ENCODE measurements at regions not wholly inside any gene's neighbourhood (a gene's known extent, or its start where the extent isn't known, plus 50 kb on each side); places are given as distances from the start of the nearest gene placed in this dataset.
"Not testable (repeated sequence)": the region's sequence is repeated elsewhere in the genome, so short reads cannot be mapped to it uniquely, and the experiment has no call there.

DNA sequence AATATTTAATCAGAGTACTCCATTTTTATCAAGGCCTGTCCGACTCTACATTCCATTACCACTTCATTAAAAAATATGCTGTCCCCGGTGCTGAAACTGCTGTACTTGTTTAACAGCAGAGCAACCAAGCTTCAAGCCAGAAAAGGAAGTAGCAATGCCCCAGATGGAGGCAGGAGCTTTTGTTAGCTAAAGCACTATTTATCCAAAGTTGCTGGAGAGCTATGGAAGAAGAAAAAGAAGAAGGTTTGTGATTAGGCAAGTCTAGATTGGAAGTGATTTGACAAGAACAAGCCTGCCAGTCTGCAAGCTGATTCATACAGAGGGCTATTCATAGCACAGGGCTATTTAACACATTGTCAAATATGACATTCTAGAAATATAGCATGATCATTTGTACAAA lies 160.9 kb upstream of the SPTLC3 start:
- DNase-seq, result no peak

DNA sequence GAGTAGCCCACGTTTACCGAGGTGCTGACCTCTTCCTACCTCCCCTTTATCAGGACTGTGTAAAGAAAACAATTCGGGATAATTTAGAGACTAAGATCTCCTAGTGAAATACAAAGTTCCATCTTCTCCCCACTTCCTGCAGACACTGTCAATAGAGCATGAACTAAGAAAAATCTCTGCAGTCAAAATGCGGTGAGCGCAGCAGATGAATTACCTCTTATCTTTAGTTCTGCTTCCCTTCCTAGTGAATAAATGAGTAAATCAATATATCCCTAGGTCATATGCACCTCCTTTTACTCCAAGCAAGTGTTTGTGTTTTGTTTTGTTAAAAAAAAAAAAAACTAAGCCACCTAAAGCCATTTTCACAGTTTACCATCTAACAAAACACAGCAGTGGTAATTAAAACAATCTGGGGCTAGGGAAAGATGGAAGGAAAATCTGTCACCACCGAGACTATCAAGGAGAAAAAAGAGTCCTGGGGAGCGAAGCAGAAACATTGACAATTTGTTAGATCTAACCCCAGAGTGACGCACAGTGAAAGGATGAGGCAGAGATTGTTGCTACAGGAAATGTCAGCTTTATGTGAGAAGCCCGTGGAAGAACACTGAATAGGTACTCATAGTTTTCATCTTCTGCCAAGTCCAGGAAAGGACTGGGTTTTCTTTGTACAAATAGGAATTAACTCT lies 159.4 kb upstream of the SPTLC3 start:
- no peak for DNase-seq

DNA sequence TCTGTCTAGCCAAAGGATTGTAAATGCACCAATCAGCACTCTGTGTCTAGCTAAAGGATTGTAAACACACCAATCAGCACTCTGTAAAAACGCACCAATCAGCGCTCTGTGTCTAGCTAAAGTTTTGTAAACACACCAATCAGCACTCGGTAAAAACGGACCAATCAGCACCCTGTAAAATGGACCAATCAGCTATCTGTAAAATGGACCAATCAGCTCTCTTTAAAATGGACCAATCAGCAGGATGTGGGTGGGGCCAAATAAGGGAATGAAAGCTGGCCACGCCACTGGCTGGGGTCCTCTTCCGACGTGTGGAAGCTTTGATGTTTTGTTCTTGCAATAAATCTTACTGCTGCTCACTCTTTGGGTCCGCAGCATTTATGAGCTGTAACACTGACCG lies 151.1 kb upstream of the SPTLC3 start:
- not testable (repeated sequence) for DNase-seq

DNA sequence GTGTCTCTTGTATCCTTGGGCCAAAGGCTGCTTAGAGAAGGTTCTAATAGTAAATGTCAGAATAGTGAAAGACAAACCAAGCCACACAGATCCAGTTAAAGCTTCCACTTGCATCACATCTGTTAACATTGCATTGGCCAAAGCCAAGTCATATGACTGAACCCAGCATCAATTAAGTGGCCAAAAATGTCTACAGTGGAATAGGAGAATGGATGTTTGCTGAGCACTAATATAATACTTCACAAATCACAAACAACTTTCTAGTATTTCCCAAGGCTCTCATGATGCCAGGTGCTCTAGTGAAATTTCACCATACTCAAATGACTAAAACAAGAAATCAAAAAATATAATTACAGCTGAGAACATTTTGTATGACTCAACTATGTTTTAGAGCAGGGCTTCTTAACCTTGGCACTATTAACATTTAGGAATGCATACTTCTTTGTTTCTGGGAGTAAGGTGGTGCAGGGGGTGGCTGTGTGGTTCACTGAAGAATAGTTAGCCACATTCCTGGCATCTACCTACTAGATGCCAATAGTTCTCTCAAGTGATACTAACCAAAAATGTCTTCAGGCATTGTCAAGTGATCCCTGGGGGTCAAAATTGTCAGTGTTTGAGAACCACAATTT lies 148.0 kb upstream of the SPTLC3 start:
- DNase-seq, result no peak

DNA sequence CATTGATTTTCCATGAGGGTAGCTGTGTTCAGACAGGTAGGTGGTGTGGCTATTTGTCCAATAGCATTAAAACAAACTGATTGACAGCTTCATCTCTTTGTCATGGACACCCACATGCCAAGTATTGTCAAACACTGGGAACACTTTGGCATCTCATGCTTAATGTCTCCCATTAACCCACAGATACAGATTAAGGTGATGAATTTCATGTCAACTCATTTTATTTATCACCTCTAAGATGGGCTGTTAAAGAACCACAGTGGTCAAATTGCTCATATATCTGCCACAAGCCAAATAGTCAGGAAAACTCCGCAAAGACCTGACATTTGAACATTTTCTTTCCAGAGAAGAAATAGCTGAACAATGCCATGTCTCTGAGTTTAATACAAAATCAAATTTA lies 139.1 kb upstream of the SPTLC3 start:
- DNase-seq, result no peak

DNA sequence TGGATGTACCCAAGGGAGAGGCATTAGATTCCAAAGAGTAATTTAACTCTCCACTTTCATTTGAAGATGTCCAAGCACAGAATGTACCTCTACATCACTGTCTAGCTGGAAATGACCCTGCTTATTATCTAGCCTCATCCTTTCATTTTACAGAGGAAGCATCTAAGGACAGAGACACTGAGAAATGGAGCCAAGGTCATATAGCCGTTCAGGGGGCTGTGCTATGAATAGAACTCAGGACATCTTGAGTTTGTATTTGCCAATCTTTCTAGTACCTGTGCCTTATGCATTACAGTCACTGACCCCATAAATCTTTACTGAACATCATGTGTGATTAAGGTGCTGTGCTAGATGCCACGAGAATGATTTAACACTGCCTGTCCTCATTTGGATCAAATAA lies 138.2 kb upstream of the SPTLC3 start:
- no peak for DNase-seq

DNA sequence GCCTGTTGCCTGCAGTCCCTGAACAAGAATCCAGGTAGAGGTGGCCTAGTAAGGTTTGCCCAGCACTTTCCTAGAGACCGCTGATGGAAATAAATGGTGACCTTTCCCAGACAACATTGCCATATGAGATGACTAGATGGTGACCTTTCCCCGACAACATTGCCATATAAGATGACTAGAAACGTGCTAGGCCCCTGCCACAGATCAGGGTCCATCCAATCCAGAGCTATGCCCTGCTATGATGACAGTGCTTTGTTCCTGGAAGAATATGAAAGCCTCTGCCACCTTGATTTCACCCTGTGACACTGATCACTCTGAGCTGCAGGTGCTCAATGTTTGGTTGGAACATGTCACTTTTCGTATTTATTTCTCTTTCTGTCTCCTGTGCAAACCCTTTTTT lies 133.8 kb upstream of the SPTLC3 start:
- DNase-seq, result no peak

DNA sequence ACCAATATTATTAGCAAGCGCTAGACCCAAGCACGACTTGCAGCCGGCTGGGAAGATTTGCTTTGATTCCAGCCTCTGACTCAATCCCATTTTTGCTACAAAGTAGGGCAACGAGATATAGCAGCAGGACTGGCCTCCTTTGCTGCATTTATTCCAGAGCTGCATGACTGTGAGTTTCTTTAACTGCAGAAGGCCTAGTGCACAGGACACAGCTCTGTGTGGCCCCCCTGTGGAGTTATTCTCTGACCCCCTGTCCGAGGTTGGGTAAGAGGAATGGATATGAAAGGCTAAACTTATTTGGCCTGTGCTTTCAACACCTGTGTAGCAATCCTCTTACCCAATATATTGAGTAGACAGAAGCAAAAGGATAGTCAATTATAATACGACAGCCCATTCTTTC lies 133.3 kb upstream of the SPTLC3 start:
- no peak for DNase-seq

DNA sequence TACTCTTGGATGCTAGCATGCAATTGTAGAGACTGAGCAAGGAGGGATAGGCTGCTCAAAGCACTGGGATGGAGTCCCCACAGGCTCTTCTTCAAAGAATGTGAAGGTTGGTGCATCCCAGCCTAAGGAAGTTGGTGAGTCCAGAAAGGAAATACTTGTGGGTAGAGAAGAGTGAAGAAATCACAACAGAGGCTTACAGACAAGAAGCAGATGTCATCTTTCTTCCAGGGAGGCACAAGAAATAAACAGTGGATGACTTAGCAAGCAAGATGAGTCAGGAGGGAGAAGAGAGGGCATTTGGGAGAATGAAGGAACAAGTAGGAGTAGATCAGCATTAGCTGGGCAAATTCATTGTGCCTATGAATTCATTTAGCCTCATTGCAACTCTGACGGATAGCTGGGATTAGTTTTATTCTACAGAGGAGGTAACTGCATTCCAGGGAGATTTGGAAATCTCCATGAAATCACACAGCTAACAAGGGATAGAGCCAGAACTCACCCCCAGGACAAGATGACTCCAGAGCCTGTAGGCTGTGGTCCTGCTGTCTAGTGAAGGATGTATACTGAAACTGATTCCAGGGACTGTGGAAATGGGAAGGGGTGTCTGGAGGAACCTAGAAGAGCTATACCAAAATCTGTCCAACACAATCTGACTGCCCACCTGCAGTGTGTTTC lies 125.8 kb upstream of the SPTLC3 start:
- DNase-seq, result no peak

DNA sequence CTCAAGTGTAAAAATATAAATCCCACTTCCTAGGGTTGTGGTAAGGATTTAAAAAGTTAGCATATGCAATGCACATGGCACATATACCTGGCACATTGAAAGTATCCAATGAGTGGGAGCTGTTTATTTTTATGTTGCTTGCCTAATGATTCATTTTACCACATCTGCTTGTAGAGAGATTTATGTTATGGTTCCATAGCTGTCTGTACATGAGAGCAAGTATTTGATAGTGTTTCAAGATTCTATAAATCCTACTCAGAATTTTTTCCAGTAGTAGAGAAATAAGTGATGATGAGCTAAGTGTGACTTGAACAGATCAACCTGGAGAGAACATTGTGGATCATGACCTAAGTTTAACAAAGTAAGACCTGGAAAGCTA lies 125.3 kb upstream of the SPTLC3 start:
- no peak for DNase-seq

DNA sequence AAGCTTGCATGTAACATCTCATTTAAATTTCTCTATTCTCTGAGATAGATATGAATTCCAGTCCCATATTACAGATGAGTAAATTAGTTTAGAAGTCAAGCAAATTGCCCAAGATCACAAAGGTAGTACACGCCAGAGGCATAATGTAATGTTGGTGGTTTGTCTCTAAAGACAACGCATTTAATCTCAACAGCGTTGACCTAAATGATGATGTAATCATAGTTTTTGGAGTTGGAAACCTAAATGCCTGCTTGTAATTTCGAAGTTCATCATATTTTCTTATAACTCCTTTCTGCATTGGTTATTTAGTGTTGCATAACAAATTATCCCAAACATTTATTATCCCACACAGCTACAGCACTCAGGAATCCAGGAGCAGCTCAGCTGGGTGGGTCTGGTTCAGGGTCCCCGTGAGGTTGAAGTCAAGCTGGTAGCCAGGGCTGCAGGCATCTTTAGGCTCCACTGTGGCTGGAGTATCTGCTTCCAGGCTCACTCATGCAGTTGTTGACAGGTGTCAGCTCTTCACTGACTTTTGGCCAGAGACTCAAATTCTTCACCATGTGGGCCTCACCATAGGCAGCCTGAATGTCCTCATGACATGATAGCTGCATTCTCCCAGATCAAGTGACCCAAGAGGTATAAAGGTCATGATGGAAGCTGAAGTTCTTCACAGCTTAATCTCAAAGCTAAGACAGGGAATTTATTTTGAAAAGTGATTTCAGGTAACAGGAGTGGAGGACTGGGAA lies 122.0 kb upstream of the SPTLC3 start:
- no peak for DNase-seq

DNA sequence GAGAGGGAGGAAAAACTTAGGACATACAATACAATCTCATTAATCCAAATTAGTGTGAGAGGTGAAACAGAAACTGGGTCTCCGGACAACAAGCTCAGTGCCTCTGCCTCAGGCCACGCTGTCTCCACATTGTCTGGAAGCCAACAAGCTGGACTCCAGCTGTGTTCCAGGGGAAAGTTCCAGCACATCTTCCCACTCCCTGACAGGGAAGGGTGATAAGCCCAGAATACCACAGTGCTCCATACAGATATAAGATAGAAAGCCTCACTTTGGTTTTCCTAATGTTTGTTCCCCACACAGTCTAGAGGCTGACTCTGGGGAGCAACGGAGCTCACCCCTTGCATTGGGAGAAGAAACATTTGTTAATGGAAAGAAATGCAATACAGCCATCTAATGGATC lies 117.1 kb upstream of the SPTLC3 start:
- no peak for DNase-seq

DNA sequence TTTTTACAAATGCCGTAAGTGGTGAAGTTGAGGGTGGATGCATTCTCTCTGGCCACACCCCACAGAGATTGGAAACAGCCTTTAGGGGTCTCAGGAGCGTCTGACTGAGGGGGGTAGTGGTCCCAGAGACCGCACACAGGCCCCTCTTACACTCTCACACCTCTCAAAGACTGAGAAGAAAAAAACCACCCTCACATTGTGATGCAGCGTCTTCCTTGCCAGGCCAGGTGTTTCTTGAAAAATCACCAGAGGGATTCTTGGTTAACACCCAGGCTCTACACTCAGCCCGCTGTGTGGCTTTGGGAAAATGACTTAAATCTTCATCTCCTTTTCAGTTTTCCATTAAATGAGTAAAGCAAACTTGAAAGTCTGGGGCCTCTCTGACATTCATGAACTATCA lies 115.8 kb upstream of the SPTLC3 start:
- no peak for DNase-seq

DNA sequence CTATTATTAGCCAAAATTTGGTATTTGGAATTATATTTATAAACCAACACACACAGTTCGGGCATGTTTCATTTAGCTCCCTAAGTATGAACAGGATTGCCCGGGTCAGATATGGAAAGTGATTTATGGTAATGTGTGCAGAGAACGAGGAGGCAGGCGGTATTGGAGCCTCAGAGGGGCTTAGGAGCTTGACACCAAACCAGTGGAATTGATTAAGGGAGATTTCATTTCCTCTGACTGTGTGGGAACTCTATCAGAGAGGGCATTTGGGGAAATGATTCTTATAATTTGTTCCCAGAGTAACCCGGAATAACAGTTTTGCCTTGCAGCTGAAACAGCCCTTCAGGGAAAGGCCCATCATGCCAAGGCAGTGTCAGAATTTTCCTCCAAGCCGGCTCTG lies 115.1 kb upstream of the SPTLC3 start:
- no peak for DNase-seq

DNA sequence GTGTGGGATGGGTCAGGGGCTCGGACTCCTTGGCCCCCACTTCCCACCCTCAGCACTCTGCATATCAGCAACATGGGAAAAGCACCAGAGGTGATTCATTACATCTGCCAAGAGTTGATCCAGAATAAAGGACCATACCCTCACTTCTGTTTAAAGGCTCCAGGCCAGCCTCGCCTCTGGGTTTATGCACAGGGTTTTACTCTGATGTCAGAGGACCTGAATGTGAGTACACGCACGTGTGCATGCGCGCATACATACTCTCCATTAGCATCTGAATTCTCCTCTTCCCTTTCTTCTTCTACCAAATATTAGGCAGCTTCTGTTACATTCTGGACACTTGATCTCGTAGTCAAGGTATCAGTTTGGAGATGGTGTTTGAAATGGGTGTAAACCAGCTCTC lies 114.7 kb upstream of the SPTLC3 start:
- no peak for DNase-seq

DNA sequence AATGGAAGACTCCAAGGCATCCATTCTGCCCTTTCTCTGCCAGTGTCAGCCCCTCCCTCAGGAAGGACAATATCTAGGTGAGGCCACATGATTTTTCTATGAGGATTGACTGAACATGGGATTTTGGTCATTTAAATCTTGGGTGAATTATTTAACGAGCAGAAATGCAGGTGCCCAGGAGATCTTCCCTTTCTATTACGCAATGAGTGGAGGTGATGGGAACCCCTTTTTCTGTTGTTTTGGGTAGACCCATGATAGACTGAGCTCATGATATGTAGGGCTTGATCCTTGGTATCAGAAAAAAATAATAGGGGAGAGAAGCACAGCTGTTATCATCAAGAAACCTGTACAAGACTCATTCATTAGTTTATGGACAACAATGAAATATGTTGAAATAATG lies 112.6 kb upstream of the SPTLC3 start:
- DNase-seq, result no peak

DNA sequence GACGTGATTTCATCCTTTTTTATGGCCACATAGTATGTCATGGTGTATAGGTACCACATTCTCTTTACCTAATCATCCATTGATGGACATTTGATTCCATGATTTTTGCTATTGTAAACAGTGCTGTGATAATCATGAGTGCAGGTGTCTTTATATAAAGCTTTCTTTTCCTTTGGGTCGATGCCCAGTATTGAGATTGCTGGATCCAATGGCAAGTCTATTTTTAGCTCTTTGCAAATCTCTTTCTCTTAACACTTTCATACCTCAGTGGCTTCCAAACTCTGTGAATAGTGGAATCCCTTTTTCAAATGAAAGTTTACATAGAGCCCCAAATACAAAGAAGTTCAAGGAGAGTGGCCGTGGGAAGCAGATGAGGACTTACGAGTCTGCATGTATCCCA lies 105.8 kb upstream of the SPTLC3 start:
- no peak for DNase-seq

DNA sequence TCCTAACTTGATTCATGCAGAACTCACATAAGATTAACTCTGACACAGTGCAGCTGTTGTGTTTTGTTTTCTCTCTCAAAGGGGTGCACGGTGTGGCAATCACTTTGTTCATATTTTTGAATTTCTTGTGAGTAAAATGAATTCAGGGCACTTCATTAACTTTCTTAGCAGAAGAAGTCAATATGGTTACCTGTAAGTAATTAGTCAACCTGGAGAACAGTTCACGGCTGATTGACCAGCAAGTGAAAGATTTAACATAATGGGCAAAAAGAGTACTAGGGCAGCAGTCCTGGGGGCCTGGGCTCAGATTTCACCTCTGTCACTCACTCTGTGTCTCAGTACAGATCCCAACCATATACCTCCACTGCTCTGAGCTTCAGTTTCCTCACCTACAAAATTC lies 102.4 kb upstream of the SPTLC3 start:
- DNase-seq, result no peak

DNA sequence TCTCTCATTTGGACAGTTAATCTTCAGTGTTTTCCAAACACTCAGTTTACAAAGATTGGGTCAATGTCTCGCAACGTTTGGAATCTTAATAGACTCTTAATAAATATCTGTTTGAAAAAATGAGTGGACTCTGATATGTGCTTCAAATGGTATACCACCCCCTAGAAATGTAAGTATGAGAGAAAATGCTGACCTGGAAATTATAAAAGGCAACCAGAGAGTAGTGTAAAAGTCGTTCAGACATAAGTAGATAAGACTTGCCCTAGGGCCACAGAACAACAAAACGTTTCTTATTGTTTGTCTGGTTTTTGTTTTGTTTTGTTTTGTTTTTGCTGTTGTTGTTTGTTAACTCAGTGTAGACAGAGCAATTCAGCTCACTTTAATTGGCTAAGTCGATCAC lies 97.4 kb upstream of the SPTLC3 start:
- DNase-seq, result no peak

DNA sequence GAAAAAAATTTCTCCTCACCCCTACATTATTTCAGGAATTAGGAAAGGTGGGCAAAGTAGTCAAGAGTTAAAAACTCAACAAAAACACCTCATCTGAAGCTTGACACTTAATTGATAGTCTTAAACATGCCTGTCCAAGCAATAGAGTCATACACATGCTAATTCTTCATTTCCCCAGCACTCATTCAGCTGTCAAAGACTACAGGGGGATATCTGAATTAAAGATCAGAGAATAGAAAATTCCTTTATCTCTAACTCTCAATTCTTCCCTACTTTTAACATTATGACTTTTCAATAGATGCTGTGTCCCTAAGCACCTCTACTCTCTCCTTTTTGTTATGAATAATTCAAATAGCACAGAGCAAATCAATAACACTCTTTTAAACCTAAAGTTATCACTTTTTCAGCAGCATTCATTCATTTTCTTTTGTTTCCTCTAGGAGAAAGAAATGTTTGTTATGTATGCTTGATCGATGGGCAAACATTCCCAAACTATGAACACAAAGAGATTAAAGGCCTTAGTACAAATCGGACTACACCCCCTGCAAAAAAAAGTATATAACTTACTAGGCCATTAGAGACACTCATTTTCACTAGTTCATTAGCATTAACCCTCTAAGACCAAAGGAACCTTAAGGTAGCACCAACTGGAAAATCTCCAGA lies 94.9 kb upstream of the SPTLC3 start:
- DNase-seq, result no peak

DNA sequence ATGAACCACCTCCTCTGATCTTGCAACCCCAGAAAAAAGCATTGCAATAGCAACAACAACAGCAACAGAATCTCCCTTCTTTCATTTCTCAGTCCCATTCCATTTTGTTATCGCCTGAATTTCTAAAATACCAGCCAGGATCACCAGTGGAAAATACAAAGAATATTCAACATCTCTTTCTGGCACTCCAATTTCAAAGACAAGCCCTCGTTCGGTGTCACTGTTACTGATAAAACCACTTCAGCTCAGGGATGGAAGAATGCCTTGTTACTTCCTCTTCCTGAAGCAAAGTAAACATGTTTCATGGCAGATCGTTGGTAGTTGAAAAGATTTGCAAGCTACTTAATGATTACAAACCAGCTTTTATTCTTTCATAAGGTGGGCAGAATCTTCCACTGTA lies 94.0 kb upstream of the SPTLC3 start:
- no peak for DNase-seq

DNA sequence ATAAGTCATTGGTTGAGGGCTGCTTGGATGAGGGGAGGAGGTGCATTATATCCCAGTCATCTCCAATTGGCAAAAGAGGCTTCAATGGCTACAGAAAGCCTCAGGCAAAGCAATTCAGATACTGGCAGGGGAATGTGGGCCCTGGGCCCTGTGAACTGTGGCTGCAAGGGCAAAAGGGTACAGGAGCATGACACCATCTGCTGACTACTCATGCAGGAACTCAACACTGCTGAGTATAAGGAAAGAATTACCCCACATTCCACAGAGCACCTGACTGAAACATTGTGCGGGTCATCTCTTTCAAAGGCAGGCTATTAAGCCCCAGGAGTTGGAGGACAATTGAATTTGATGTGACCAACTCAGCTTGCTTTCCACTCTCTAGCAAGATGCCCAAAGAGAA lies 92.1 kb upstream of the SPTLC3 start:
- no peak for DNase-seq

DNA sequence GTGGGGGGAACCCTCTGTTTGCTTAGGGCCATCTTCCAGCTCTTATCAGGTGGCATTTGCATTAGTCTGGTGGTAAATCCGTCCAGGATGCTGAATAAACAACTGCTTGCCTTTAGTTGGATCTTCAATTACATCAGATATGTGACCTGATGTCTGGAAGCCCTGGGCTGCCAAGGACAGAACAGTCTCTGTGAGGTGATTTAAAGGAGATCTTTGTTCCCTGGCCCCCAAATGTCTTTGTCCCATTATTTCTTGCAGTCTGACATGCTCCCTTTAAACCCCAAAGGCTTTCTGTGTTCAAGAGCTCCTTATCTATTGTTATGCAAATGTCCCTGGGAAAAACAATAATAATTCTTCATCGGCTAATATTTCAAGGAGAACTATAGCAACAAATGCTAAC lies 84.6 kb upstream of the SPTLC3 start:
- DNase-seq, result no peak

Data from activated CD4-positive, alpha-beta T cell treated with anti-CD3 and anti-CD28 coated beads for 48 hours (primary cell).